Renal pelvis (tissue), 1 donor: ENCODE measurements at regions not wholly inside any gene's neighbourhood (a gene's known extent, or its start where the extent isn't known, plus 50 kb on each side); places are given as distances from the start of the nearest gene placed in this dataset.
"Not testable (repeated sequence)": the region's sequence is repeated elsewhere in the genome, so short reads cannot be mapped to it uniquely, and the experiment has no call there.

Experiments used
- DNase-seq: peaks from one replicate; pipeline ENCODE4 v3.0.0-alpha.2; 2013

DNA sequence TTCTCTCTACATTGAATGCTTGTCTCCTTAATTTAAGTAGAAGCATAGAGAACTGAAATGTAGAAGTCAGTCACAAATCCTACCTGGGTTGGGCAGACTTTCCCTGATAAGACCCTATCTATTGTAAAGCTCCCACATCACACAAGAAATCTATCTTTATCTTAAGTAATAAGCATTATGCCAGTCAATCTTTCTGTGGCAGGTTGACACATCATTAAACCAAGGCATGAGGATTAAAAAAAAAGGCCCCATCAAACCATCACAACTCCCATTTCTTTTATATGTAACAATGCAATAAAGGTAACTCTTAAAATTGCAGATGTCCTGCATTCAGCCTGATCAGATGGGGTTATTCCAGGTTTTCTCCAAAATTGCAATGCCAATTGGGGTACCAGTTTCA is 311.8 kb downstream of the TOX3 start:
- no peak for DNase-seq

DNA sequence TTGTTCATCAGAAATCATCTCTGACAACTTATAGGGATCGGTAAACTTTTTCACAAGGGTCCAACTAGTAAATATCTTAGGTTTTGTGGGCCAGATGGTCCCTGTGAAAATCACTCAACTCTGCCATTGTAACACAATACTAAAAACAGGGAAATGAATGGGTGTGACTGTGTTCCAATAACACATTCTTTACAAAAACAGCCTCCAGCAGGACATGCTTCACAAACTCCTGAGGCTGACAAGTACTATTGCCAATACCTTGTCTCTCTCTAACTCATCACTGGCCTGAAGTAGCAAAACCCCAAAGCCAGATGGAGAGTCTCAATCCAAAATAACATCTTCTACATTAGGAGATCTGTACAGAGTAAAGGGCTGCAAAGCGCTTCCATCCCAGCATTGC is 312.3 kb downstream of the TOX3 start:
- DNase-seq = no peak

DNA sequence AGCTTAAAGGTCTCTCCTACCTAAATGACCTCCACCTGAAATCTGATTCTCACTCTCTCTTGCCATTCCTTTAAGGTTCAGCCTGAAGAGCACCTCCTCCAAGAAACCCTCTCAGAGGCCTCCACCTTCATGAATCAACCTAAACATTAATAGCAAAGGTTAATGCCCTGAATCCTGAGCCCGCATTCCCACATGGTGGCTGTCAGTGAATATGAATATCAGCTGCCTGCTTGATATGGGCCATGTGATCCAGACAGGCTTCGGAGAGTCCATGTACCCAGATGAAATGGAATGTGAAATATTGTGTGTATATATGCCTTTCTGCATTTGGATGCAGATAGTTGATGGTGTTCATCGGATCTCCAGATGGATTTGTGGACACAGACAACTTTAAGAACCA is 317.5 kb downstream of the TOX3 start:
- DNase-seq = no peak

DNA sequence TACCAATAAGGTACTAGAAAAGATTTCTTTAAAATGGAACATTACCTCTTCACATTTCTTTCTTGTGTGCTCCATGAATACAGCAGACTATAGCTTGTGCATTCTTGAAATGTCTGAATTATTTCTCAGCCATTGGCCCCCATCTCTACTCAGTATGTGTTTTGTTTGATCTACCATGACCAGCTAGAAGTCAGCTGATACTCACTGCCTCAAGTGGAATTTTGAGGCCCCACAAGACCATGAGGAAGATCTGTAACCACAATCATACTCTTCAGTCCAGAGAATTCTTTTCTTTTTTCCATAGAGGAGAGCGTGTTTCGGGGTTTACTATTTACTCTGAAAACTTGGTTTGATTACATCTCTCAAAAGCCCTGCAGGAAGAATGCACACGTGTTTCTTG is 319.1 kb downstream of the TOX3 start:
- no peak for DNase-seq

DNA sequence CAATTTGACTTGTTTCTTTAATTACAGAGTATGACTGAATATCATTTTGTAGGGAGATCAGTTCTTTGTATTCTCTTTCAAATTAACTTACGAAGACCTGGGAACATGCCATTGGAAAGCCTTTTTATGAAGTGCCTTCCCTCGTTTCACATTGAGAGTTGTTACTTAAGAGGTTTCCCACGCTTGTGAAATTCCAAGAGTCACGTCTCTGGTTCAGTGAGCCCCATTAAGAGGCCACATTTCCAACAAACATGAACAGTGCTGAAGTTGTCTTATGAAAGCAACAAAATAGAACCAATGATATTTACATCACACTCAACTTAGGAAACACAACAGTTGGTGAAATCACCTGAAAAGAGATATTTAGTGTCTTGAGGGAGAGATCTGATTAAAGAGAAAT is 334.1 kb downstream of the TOX3 start:
- peak; percentile 53 for DNase-seq

DNA sequence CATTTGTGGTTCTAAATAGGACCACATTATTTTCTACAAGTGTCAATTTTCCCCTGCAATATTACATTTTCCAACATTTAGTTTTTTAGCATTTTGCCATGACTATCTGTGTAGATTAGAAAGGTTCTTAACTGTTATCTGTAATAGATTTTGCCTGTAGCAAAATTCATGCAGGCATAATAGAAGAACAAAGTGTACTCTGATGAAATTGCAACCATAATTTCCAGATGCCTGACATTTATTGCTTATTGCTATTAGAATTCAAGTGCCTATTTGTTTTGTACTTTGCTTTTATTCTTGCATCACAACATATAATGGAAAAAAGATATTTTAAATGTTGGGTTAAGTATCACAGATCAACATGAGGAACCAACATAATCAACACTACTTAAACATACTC is 337.7 kb downstream of the TOX3 start:
- no peak for DNase-seq

DNA sequence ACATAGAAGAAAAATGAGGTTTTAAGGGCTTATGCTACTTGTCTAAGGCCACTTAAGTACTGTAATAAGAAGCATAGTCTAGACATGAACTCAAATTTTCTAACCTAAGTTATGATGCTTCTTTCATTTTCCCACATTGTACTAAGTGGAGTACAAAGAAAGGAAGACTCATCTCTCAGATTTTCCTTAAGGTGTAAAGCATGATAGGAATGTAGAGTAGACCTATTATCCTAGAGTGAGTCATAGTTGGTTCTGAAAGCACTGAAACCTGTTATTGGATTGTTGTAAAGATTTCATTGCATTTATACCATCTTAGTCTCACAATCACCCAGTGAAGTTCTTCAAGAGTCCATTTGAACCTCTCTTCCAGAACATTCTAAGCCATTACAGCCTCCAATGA is 343.8 kb downstream of the TOX3 start:
- no peak for DNase-seq

DNA sequence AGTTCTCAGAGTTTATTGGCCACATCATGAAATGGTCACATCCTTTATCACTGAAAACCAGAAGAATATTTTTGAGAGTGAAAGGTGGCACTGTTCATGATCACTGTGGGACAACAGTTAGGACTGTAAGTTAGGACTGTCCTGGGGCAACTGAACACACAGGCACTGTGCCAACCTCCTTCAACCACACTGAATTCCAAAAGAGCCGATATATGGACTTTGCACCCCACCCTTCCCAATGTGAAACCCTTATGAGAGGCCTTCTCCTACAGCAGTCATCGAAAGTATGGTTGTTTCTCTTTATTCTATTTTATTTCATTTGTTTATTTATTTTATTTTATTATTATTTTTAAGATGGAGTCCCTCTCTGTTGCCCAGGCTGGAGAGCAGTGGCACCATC is 353.5 kb downstream of the TOX3 start:
- DNase-seq = no peak

DNA sequence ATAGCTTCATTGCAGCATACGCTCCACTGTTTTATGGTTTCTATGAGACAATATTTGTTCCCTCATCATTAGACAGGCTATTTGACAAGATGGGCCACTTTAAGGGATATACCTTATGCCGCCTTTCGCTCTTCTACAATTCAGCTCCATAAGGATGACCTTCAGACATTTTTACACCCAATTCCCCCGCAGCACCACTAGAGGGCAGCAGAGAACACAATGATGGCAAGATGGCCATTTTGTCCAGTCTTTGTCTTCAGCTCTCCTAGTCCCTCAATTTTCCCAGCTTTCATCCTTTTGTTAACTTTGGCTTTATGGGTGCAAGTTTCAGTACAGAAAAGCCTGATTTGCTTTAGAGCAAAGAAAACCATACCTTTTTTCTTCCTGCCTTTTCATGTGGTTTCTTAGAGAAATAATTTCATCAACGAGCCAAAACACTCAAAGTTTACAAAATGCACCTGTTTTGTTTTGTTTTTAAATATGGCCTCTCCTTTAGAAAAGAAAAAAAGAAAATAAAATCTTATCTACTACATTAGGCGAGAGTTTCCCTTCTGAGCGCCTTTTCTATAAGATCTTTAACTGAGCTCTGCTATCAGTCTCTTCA is 355.3 kb downstream of the TOX3 start:
- DNase-seq = peak; percentile 77

DNA sequence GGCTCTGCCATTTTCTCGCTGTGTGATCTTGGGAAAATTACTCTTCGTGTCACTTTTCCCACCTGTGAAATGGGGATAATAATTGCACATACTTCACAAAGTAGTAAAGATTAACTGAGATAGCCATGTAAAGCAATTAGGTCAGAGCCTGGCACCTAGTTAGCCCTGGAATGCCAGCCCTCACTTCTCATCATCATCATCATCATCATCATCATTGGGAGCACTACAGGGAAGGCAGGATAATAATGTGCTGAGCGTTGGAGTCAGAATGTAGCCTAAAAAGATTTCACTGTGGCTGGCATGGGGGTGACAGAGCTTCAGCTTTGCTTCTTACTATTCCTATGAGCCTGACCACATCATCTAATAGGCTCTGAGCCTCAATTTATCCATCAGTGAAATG is 362.6 kb downstream of the TOX3 start:
- no peak for DNase-seq

DNA sequence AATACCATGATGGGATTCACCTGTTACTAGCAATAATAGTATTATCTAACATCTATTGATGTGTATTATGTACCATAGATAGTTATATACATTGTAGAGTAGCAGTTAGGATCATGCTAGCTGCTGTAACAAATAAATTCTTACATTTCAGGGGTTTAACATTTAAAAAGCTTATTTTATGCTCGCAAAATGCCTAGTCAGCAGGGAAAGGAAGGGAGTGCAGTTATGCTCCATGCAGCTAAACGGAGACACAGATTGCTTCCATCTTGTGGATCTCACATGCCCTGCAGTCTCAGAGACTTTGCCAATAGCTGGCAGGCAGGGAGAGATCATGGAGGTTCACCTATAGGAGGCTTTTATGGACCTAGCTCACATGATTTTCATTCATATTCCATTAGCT is 364.1 kb downstream of the TOX3 start:
- no peak for DNase-seq

DNA sequence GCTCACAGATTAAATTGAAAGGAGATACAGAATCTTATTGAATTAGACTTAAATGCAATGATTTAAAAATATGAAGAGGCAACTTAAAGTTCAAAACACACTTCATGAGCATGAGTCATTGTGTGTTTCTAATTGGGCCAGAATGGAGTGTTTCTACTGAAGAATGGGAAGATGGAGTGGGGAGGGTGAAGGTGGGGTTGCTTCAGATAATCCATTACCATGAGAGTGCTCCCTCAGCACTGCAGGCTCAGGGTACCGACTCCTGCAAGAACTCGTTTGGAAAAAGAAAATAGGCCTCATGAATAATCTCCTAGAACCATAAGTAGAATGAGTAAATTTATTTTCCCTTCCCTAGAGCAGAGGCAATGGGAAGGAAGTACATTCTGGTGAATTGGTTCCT is 372.8 kb downstream of the TOX3 start:
- DNase-seq = no peak

DNA sequence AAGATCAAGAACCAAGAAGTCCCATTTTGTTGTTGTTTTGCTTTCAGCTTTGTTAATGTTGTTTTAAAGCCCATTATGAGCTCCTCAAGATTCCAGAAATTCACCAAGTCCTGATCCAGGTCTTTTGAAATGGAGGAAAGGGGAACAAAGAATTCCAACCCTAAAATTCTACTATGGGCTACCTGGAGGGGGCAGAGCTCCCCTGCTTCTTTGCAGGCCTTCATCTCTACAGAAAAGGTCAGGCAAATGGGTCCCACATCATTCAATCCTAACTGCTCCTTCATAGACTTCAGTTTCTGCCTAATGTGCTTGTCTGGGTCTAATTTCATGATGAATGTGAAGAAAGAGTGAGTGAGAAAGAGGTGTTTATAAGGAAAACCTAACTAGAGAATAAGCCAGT is 375.5 kb downstream of the TOX3 start:
- DNase-seq = no peak

DNA sequence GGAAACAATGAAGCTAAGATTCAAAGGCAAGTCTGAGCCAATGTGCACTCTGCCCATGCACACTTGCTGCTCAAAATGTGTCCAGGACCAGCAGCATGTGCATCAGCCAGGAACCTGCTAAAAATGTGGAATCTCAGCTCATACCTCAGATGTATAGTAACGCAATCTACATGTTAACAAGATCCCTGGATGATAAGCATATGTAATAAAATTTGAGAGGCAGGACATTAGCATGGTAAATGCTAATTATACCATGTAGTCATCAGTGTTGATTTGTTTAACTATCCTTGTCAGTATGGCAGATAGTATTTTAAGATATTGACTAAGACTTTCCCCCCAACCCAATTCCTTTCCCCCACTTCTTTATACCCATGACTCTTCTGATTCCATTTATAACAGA is 379.6 kb downstream of the TOX3 start:
- no peak for DNase-seq

DNA sequence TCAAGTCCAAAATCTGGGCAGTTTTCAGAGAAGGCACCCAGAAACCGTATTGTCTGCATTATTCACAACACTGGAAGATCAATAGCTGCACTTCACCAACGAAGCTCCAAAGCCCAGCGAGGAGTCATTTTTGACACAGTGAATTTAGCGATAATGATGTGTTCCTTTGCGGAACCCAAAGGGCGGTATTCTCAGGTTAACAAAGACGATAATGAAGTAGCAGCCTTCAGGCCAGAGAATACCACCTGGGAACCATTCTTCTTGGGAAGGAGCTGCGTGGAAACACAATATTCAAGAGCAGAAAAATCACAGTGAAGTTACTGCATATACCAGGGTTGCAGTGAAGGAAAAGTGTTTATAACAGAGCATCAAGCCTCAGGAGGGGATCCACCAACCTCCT is 381.0 kb downstream of the TOX3 start:
- DNase-seq = no peak

DNA sequence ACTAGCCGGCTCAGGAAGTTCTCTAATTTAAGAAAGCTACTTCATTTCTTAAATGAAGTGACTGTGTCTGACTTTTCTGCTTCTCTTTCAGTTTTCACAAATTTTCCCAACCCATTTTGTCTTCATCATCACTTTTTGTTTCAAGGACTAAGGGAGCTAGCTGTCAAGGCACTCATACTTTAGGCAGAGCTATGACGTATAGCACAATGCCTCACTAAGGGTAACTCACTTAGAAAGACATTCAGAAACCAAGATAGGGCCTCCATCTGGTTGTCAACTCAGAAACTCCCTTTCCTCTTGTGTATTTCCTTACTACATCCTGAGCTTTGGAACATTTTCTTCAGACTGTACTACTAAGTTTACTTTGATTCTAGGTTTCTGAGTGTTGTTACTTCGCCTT is 397.9 kb downstream of the TOX3 start:
- no peak for DNase-seq

DNA sequence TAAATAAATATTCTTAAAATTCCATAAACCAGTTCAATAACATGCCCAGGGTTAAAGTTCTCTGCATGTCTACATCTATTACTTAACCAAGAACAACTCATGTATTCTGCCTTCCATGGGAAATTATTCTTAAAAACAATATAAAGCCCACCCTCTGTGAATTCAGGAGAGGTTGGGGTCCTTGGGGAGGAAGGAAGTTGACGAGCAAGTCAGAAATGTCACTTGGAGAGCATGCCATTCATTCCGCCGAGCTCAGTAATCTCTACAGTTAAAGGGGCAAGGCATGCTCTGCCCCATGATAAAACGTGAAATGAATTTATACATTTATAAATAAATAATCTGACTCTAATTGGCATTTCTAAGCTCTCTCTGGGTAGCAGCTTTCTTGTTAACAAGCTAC is 405.1 kb downstream of the TOX3 start:
- DNase-seq = no peak

DNA sequence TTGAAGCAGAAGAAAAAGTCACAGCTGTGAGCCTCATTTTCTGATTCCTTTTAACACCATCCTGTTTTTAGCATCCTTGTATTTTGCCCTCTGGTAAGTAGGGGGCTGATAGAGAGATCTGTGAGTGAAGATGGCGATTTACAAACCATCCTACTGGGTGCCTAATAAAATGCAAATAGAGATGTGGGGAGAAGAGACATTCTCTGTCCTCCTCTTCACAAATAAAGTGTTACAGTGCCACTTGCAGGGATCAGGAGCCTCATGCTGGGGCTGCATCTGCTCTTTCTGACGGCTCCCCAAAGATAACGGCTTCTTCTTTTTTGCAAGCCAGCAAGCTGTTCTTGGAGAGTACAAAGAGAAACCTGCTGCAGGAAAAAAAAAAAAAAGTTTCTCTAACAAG is 418.6 kb downstream of the TOX3 start:
- no peak for DNase-seq

DNA sequence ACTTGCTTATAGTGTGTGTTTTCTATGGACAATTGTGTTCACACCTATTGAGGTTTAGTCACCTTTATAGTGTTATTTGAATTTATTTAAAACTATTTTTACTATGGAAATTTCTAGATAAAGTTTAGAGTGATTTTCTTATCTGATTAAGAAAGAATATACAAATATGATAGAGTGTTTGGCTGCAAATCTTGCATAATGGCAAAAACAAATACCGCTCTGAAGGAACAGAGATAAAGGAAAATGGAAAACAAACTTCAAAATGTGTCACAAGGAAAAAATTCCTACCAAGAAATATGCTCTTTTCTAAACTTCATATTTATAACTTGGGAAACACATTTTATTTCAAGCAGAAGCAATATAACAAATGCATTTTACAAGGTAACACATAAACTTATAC is 423.1 kb downstream of the TOX3 start:
- no peak for DNase-seq

DNA sequence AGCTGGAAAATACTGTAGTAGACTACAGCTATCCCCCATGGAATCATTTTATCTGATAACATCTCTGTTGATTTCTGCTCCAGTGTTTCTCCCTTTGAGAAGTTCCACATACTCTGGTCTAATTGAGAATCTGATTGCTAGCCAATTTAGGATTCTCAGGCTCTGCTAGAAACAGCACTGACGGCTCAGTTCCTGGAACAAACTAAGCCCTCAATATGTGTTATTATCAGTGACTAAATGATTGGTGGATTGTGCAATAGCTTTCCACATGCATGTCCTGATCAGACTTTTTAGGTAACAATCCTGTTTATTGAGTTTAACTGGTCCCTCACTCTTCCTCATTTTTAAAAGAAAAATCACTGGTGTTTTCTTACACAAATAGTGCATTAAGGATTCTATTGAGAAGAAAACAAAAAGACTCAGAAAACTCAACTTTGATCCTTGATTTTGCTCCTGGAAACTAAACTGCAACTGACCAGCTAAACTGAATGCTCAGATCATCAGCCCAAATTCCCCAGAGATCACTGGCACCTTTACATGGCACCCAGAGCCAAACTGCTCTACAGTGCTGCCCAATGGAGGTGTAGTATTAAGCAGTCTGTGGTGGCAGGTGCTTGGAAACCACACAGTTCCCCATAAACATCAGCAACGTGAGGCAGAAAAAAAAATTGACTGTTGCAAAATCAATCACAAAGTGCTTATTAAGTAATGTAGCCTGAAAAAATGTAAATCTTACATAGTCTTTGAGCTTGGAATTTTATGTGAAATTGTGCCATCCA is 423.7 kb downstream of the TOX3 start:
- DNase-seq = no peak

DNA sequence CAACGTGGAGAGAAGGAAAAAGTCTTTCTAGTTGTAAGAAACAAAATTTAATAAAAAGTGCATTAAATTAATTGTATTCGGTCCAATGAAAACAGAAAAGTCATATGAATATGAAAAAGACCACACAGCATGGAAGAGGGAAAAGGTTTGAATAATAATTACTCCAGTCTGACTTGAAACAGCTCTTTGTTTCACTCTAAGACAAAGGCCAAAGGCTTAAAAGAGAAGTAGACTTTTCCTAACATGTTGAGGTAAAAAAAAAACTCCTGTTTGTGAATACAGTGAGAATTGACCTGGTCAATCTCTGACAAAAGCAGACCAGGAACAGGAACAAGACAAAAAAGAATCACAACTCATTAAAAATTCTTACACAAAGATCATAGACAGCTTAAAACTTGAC is 429.8 kb downstream of the TOX3 start:
- DNase-seq = no peak

DNA sequence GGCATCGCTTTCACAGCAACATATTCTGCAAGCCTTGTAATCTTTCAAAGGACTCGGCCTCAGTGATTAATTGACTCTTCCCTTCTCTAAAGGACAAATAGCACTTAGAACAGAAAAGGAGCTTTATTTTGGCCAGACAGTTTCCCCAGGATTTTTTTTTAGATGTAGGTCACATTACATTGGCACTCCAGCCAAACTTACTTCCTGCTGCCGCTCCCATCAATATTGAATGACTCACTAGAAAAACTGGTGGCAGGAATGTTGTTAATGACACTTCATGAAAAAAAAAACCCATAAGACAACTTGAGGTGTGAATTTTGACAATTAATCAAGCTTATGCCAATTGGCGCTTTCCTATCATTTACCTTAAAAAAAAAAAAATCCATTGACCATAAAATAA is 432.6 kb downstream of the TOX3 start:
- peak; percentile 4 for DNase-seq

DNA sequence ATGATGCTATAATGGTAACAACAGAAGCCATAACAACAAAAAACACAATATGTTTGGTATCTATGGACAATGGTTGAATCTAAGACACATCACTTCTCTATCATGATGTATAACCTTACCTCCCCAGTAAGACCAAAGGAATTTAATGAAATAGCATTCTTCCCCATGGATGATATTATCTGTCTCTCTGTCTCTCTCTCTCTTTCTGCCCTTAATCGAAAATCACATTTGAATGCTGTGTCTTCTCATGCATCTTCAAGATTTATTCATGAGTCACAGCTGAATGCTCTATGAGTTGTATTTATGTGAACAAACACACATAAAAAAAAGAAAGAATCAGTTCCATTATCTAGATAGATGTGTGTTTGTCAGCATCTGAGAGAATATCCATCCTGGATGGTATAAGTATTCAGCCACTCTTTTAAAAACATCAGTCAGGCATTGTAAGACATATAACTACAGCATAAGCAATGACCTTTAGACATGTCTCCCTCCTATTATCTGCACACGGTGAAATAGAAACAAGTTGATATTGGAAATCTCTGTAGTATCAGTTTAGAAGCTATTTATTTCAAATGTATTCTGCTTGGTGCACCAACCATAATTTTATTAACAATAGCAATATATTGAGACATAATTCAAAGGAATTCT is 433.3 kb downstream of the TOX3 start:
- no peak for DNase-seq

DNA sequence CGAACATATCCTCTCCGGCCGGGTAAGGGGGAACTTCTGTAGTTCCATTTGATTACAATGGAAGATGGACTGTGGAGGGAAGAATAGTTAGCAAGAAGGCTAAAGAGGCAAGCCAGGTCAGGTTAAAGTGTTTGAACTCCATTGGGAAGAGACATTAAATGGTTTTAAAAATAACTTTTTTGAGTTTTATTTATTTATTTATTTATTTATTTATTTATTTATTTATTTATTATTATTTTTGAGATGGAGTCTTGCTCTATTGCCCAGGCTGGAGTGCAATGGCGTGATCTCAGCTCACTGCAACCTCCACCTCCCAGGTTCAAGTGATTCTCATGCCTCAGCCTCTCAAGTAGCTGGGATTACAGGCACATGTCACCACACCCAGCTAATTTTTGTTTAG is 441.9 kb downstream of the TOX3 start:
- DNase-seq = not testable (repeated sequence)
